ENCODE measurements at regions not wholly inside any gene's neighbourhood (a gene's known extent, or its start where the extent isn't known, plus 50 kb on each side); places are given as distances from the start of the nearest gene placed in this dataset.

GRCh38 chr9:95615246-95615645 lies 98.5 kb upstream of the PTCH1 start:
- DNase-seq (ENCODE audit: low read depth) = no peak

GRCh38 chr9:95613670-95614069 lies 96.9 kb upstream of the PTCH1 start:
- DNase-seq (ENCODE audit: low read depth) = no peak

GRCh38 chr9:95611354-95611753 lies 94.6 kb upstream of the PTCH1 start:
- DNase-seq (ENCODE audit: low read depth) = no peak

- no peak for DNase-seq (ENCODE audit: low read depth)
These were observed 93.4 kb upstream of the PTCH1 start for GRCh38 chr9:95610006-95610785.

GRCh38 chr9:95609426-95609825 lies 92.7 kb upstream of the PTCH1 start:
- DNase-seq (ENCODE audit: low read depth) = no peak

GRCh38 chr9:95608341-95608740 lies 91.6 kb upstream of the PTCH1 start:
- DNase-seq (ENCODE audit: low read depth) = no peak

- no peak for DNase-seq (ENCODE audit: low read depth)
These were observed 90.7 kb upstream of the PTCH1 start for GRCh38 chr9:95607507-95607906.

GRCh38 chr9:95606489-95607350 lies 89.9 kb upstream of the PTCH1 start:
- DNase-seq (ENCODE audit: low read depth) = no peak

- DNase-seq (ENCODE audit: low read depth) = no peak
These were observed 89.2 kb upstream of the PTCH1 start for GRCh38 chr9:95605816-95606488.

GRCh38 chr9:95605101-95605500 lies 88.3 kb upstream of the PTCH1 start:
- no peak for DNase-seq (ENCODE audit: low read depth)

GRCh38 chr9:95598236-95598635 lies 81.5 kb upstream of the PTCH1 start:
- DNase-seq (ENCODE audit: low read depth) = no peak

- no peak for DNase-seq (ENCODE audit: low read depth)
These were observed 79.0 kb upstream of the PTCH1 start for GRCh38 chr9:95595721-95596295.

GRCh38 chr9:95592931-95593330 lies 76.2 kb upstream of the PTCH1 start:
- DNase-seq (ENCODE audit: low read depth) = no peak

GRCh38 chr9:95588724-95589588 lies 72.2 kb upstream of the PTCH1 start:
- DNase-seq (ENCODE audit: low read depth) = no peak

GRCh38 chr9:95587021-95587964 lies 70.5 kb upstream of the PTCH1 start:
- DNase-seq (ENCODE audit: low read depth) = no peak

- DNase-seq (ENCODE audit: low read depth) = no peak
These were observed 69.6 kb upstream of the PTCH1 start for GRCh38 chr9:95586326-95586725.

- no peak for DNase-seq (ENCODE audit: low read depth)
These were observed 69.1 kb upstream of the PTCH1 start for GRCh38 chr9:95585824-95586223.

GRCh38 chr9:95584176-95584575 lies 67.4 kb upstream of the PTCH1 start:
- DNase-seq (ENCODE audit: low read depth) = no peak

- no peak for DNase-seq (ENCODE audit: low read depth)
These were observed 65.1 kb upstream of the PTCH1 start for GRCh38 chr9:95581900-95582299.

Data from activated T-helper 9 cell treated with anti-CD3 and anti-CD28 coated beads, Interleukin-2, amount 50 U/mL, for 16 hours (primary cell).